GM23248 (cell line): ENCODE measurements at regions not wholly inside any gene's neighbourhood (a gene's known extent, or its start where the extent isn't known, plus 50 kb on each side); places are given as distances from the start of the nearest gene placed in this dataset.
A peak's percentile ranks its signal among the peaks of the same experiment; 100 is the strongest.

ENCODE experiments used
- DNase-seq: peaks from one replicate; pipeline ENCODE4 v3.0.0-alpha.2; 2015
- H2AFZ ChIP-seq: fragments of 200-600 bp; sonication (generic); 2 replicates; pipeline ENCODE4 v1.6.1; 2016; ENCODE audit warnings: antibody characterized with exemption
- H3F3A ChIP-seq: fragments of 200-600 bp; sonication (generic); 2 replicates; pipeline ENCODE4 v1.6.1; 2016; ENCODE audit warnings: mild to moderate bottlenecking, antibody characterized with exemption, mixed run types; ENCODE audit not compliant: insufficient read depth
- H3K27ac ChIP-seq: fragments of 200-600 bp; sonication (generic); 2 replicates; pipeline ENCODE4 v1.5.1; 2016; ENCODE audit warnings: mild to moderate bottlenecking
- H3K27me3 ChIP-seq: fragments of 200-600 bp; sonication (generic); replicated peaks from 2 replicates; pipeline ENCODE4 v1.6.1; 2016; ENCODE audit warnings: mild to moderate bottlenecking; ENCODE audit not compliant: insufficient read depth
- H3K36me3 ChIP-seq: fragments of 200-600 bp; sonication (generic); 2 replicates; pipeline ENCODE4 v1.6.1; 2016; ENCODE audit warnings: low read depth, mild to moderate bottlenecking
- H3K4me1 ChIP-seq: fragments of 200-600 bp; sonication (generic); 2 replicates; pipeline ENCODE4 v1.6.1; 2016; ENCODE audit warnings: mild to moderate bottlenecking; ENCODE audit not compliant: insufficient read depth
- H3K4me2 ChIP-seq: fragments of 200-600 bp; sonication (generic); one replicate; pipeline ENCODE4 v1.6.1; 2016; ENCODE audit warnings: mild to moderate bottlenecking; ENCODE audit not compliant: unreplicated experiment
- H3K4me3 ChIP-seq: fragments of 200-600 bp; sonication (generic); 2 replicates; pipeline ENCODE4 v1.5.1; 2016; ENCODE audit warnings: mild to moderate bottlenecking
- H3K79me2 ChIP-seq: fragments of 200-600 bp; sonication (generic); 2 replicates; pipeline ENCODE4 v1.6.1; 2016; ENCODE audit warnings: mild to moderate bottlenecking; ENCODE audit not compliant: insufficient read depth
- H3K9ac ChIP-seq: fragments of 200-600 bp; sonication (generic); 2 replicates; pipeline ENCODE4 v1.6.1; 2016; ENCODE audit warnings: mild to moderate bottlenecking
- H3K9me2 ChIP-seq: fragments of 200-600 bp; sonication (generic); 2 replicates; pipeline ENCODE4 v1.6.1; 2016; ENCODE audit warnings: mixed run types, mild to moderate bottlenecking, moderate library complexity; ENCODE audit not compliant: insufficient read depth
- H3K9me3 ChIP-seq: fragments of 200-600 bp; sonication (generic); one replicate; pipeline ENCODE4 v1.6.1; 2017; ENCODE audit warnings: low read depth
- H4K20me1 ChIP-seq: fragments of 200-600 bp; sonication (generic); 2 replicates; pipeline ENCODE4 v1.6.0; 2016; ENCODE audit not compliant: insufficient read depth
- EZH2 ChIP-seq: fragments of 200-600 bp; sonication (generic); IDR thresholded peaks from 2 replicates; pipeline ENCODE4 v1.6.1; 2018; ENCODE audit warnings: antibody characterized with exemption, mild to moderate bottlenecking; ENCODE audit not compliant: insufficient read depth, poor library complexity, severe bottlenecking
- EZH2phosphoT487 ChIP-seq: fragments of 200-600 bp; sonication (generic); IDR thresholded peaks from 2 replicates; pipeline ENCODE4 v1.6.1; 2018; ENCODE audit warnings: antibody characterized with exemption, moderate library complexity, mild to moderate bottlenecking, low read depth; ENCODE audit not compliant: insufficient read depth
- WGBS, 2 experiments: methylation state at CpG; one replicate each; pipeline ENCODE4 v1.1.6; 2015 to 2017; ENCODE audit warnings: low lambda C conversion rate in 2 of 2, low coverage in 1 of 2; ENCODE audit errors: missing lambda C conversion rate in 2 of 2; 5-methylcytosine and 5-hydroxymethylcytosine counted together
- in situ Hi-C: fragments of 300-500 bp; cut with MboI; formaldehyde crosslinking; loops from 2 replicates; pipeline ENCODE4 v1.15.0; 2020

GRCh38 chr5:2019716-2020115 is 137.0 kb upstream of the IRX4 start:
- H3K27me3 ChIP-seq = no peaks in the 10 kb centered on the region
- no peak overlapping the region for H3K4me2 ChIP-seq
- no peak for DNase-seq
- WGBS, 2 experiments = 41 to 45% methylated on average over 9 of the region's 9 CpGs
- no peak overlapping the region for H3K9ac ChIP-seq
- H3K9me3 ChIP-seq = no peaks in the 10 kb centered on the region
- H4K20me1 ChIP-seq = no peaks in the 10 kb centered on the region
- no peak overlapping the region for H3K4me3 ChIP-seq
- no peaks in the 10 kb centered on the region for H3K36me3 ChIP-seq
- H3F3A ChIP-seq = no peaks in the 10 kb centered on the region
- no peaks in the 10 kb centered on the region for H3K9me2 ChIP-seq
- TF ChIP-seq EZH2 = no peak
- no peak for TF ChIP-seq EZH2phosphoT487
- in situ Hi-C loops = loop anchor here (10.0 kb wide), 1 partner anchor 265 kb away; no protein-coding TSS in a partner anchor
- no peaks in the 10 kb centered on the region for H3K4me1 ChIP-seq
- H3K79me2 ChIP-seq = no peaks in the 10 kb centered on the region
- H3K27ac ChIP-seq = no peak overlapping the region
- no peak overlapping the region for H2AFZ ChIP-seq

- no peak overlapping the region for H3K4me2 ChIP-seq
- no peak overlapping the region for H3K4me3 ChIP-seq
- WGBS, 2 experiments = 40 to 46% methylated on average over 6 of the region's 6 CpGs
- in situ Hi-C loops = loop anchor here (10.0 kb wide), 1 partner anchor 264 kb away; no protein-coding TSS in a partner anchor
- H2AFZ ChIP-seq = no peak overlapping the region
- H3K79me2 ChIP-seq = no peaks in the 10 kb centered on the region
- H3K27ac ChIP-seq = no peak overlapping the region
- H3K4me1 ChIP-seq = no peaks in the 10 kb centered on the region
- no peaks in the 10 kb centered on the region for H3K9me3 ChIP-seq
- no peaks in the 10 kb centered on the region for H3F3A ChIP-seq
- no peak for DNase-seq
- H3K9ac ChIP-seq = no peak overlapping the region
- no peak for TF ChIP-seq EZH2phosphoT487
- TF ChIP-seq EZH2 = no peak
- no peaks in the 10 kb centered on the region for H4K20me1 ChIP-seq
- no peaks in the 10 kb centered on the region for H3K9me2 ChIP-seq
- no peaks in the 10 kb centered on the region for H3K27me3 ChIP-seq
- H3K36me3 ChIP-seq = no peaks in the 10 kb centered on the region
Observed at GRCh38 chr5:2018390-2018724, 135.6 kb upstream of the IRX4 start.

GRCh38 chr5:2017540-2018389 is 135.0 kb upstream of the IRX4 start:
- Histone ChIP-seq H3K36me3 (no peaks in the 10 kb centered on the region), H3K4me3 (no peak overlapping the region), H4K20me1 (no peaks in the 10 kb centered on the region), H3F3A (no peaks in the 10 kb centered on the region), H3K9me2 (no peaks in the 10 kb centered on the region), H3K79me2 (no peaks in the 10 kb centered on the region), H2AFZ (no peak overlapping the region), H3K4me2 (no peak overlapping the region), H3K27me3 (no peaks in the 10 kb centered on the region), H3K4me1 (no peaks in the 10 kb centered on the region), H3K9me3 (no peaks in the 10 kb centered on the region), H3K27ac (no peak overlapping the region), H3K9ac (no peak overlapping the region)
- peak; percentile 34 for DNase-seq
- TF ChIP-seq EZH2phosphoT487 = no peak
- no peak for TF ChIP-seq EZH2
- in situ Hi-C loops = loop anchor here (10.0 kb wide), 1 partner anchor 263 kb away; no protein-coding TSS in a partner anchor
- WGBS, 2 experiments = 68 to 71% methylated on average over 20 of the region's 20 CpGs

DNA sequence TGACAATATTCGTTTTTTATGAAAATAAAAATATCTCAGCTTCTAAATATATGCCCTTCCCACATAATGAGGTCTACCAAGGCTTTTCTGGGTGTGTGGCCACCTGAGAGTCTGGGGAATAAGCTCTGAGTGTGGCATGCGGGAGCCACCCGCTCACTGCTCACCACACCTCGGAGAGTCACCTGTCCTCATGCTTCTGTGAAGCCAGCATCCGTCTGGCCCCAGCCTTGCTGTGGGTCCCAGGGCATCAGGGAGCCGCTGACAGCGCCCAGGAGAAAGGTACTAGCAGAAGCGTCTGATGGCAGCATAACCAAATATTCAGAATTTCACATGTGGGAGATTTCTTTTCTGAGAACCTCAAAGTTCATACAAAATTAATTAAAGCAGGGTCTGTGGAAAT is 133.2 kb upstream of the IRX4 start:
- in situ Hi-C loops = loop anchor here (10.0 kb wide), 1 partner anchor 261 kb away; no protein-coding TSS in a partner anchor
- no peaks in the 10 kb centered on the region for H3K36me3 ChIP-seq
- H3K27ac ChIP-seq = no peak overlapping the region
- H3K4me1 ChIP-seq = no peaks in the 10 kb centered on the region
- no peaks in the 10 kb centered on the region for H3K9me2 ChIP-seq
- no peak for TF ChIP-seq EZH2
- TF ChIP-seq EZH2phosphoT487 = no peak
- no peaks in the 10 kb centered on the region for H3K27me3 ChIP-seq
- 58 to 63% methylated on average over 8 of the region's 8 CpGs for WGBS, 2 experiments
- H3K9ac ChIP-seq = no peak overlapping the region
- H3K79me2 ChIP-seq = no peaks in the 10 kb centered on the region
- no peaks in the 10 kb centered on the region for H3F3A ChIP-seq
- no peak overlapping the region for H3K4me2 ChIP-seq
- no peak for DNase-seq
- no peak overlapping the region for H2AFZ ChIP-seq
- no peaks in the 10 kb centered on the region for H3K9me3 ChIP-seq
- no peak overlapping the region for H3K4me3 ChIP-seq
- no peaks in the 10 kb centered on the region for H4K20me1 ChIP-seq
